ENCODE measurements at regions not wholly inside any gene's neighbourhood (a gene's known extent, or its start where the extent isn't known, plus 50 kb on each side); places are given as distances from the start of the nearest gene placed in this dataset.
"Not testable (repeated sequence)": the region's sequence is repeated elsewhere in the genome, so short reads cannot be mapped to it uniquely, and the experiment has no call there.

- Mint-ChIP-seq H3K36me3 (ENCODE audit: low read depth) (no peaks in the 10 kb centered on the region), H3K9me3 (no peaks in the 10 kb centered on the region), H3K4me1 (ENCODE audit: low read depth) (peaks cover 3% of the 10 kb centered on the region), H3K27ac (no peak overlapping the region), H3K27me3 (ENCODE audit: low read depth) (no peaks in the 10 kb centered on the region), H3K4me3 (no peak overlapping the region)
- DNase-seq (ENCODE audit: low spot score): no peak
Measured at GRCh38 chr20:50434653-50435396, 75.4 kb upstream of the PTPN1 start.

DNA sequence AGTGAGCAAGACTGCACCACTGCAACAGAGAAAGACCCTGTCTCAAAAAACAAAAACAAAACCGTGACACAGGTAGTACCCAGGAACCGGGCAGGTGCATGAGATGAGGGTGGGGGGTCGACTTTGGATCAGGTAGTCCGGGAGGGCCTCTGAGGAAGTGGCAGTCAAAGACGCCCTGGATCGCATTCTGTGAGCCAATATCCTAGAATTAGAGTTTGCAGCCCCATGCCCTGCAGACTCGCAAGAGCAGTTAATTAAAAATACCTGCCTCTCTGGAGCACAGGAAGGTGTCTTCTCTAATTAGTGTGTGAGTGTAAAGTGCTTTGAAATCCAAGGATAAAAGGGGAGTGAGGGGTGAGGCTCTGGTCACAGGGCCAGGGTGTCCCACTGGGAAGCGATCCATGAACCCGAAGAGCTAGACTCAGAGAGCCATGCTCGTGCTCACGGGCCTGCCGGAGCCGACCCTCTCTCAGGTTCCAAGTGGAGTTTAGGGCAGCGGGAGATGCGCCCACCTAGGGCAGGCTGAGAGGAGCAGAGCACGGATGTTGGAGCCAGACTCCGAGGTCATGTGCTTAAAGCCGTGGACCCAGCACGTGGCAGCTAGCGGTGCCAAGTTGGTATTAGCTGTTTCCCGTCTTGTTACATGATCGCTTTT, 74.7 kb upstream of the PTPN1 start:
- Mint-ChIP-seq H3K4me1 (ENCODE audit: low read depth) (peaks cover 7% of the 10 kb centered on the region), H3K36me3 (ENCODE audit: low read depth) (no peaks in the 10 kb centered on the region), H3K9me3 (no peaks in the 10 kb centered on the region), H3K27me3 (ENCODE audit: low read depth) (no peaks in the 10 kb centered on the region), H3K4me3 (no peak overlapping the region), H3K27ac (no peak overlapping the region)
- no peak for DNase-seq (ENCODE audit: low spot score)

DNA sequence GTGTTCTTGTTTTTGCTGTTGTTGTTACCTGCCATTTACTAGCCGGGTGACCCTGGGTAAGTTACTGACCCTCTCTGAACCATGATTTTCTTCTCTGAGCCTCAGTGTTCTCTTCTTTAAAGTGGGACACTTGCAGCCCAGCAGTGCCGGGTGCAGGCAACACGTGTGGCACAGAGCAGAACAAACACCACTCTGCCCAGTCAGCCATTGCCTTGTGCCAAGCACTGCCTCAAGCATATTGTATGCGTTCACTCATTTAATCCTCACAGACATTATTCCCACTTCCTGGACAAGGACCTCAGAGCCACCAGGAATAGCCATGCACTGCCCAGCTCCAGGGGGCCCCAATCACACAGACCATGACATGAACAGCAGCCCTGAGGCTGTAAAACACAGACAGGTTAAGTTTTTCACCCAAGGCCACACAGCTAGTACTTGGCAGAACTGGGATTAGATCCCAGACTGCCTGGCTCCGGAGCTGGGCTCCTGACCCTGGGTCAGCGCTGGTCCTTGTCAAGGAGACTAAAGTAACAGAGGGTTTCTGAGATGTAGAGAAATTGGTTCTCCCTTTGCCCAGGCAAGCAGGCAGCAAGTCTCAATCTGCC, 74.0 kb upstream of the PTPN1 start:
- DNase-seq (ENCODE audit: low spot score): no peak
- H3K36me3 Mint-ChIP-seq (ENCODE audit: low read depth): no peaks in the 10 kb centered on the region
- no peaks in the 10 kb centered on the region for H3K27me3 Mint-ChIP-seq (ENCODE audit: low read depth)
- peaks cover 13% of the 10 kb centered on the region for H3K4me1 Mint-ChIP-seq (ENCODE audit: low read depth)
- no peaks in the 10 kb centered on the region for H3K9me3 Mint-ChIP-seq
- H3K4me3 Mint-ChIP-seq: no peak overlapping the region
- H3K27ac Mint-ChIP-seq: no peak overlapping the region

DNA sequence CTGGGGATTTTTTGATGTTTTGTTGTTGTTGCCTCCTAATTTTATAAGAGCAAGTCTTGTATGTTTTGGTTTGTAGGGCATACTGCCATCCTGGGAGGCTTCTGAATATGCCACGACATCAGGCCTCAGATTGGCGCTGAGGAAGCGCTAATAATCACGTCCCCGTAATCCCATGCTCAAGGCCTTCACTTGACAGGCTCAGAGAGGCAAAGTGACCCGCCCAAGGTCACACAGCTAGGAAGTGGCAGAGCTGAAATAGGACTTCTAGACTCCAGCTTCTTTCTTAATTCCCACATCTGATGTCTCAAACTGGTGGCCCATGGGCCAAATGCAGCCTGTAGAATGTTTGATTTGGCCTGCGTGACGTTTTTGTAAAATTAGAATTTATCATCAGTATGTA, 73.5 kb upstream of the PTPN1 start:
- no peak overlapping the region for H3K4me3 Mint-ChIP-seq
- no peaks in the 10 kb centered on the region for H3K36me3 Mint-ChIP-seq (ENCODE audit: low read depth)
- no peaks in the 10 kb centered on the region for H3K27me3 Mint-ChIP-seq (ENCODE audit: low read depth)
- H3K4me1 Mint-ChIP-seq (ENCODE audit: low read depth): peaks cover 15% of the 10 kb centered on the region
- no peak overlapping the region for H3K27ac Mint-ChIP-seq
- no peaks in the 10 kb centered on the region for H3K9me3 Mint-ChIP-seq
- no peak for DNase-seq (ENCODE audit: low spot score)

DNA sequence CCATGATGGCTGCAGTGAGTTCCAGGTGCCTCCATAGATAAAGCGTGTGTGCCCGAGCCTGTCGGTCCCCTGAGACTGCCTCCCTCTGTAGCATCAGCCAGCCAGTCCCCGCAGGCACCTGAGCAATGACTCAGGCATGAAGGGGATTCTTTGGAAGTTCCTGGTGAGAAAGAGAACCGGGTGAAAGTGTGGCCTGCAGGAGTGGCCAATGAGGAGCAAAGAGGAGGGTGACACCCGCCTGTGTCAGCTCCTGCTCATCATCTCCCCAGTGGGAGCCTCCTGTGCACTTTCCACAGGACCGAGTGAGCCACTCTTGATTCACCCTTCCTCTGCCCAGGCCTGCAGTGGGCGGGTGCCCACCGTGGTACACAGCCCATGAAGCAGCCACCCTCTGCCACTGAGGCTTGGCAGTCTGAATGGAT, 71.2 kb upstream of the PTPN1 start:
- no peaks in the 10 kb centered on the region for H3K9me3 Mint-ChIP-seq
- H3K27ac Mint-ChIP-seq: no peak overlapping the region
- peaks cover 15% of the 10 kb centered on the region for H3K4me1 Mint-ChIP-seq (ENCODE audit: low read depth)
- DNase-seq (ENCODE audit: low spot score): peak; percentile 15
- no peaks in the 10 kb centered on the region for H3K36me3 Mint-ChIP-seq (ENCODE audit: low read depth)
- no peaks in the 10 kb centered on the region for H3K27me3 Mint-ChIP-seq (ENCODE audit: low read depth)
- no peak overlapping the region for H3K4me3 Mint-ChIP-seq

DNA sequence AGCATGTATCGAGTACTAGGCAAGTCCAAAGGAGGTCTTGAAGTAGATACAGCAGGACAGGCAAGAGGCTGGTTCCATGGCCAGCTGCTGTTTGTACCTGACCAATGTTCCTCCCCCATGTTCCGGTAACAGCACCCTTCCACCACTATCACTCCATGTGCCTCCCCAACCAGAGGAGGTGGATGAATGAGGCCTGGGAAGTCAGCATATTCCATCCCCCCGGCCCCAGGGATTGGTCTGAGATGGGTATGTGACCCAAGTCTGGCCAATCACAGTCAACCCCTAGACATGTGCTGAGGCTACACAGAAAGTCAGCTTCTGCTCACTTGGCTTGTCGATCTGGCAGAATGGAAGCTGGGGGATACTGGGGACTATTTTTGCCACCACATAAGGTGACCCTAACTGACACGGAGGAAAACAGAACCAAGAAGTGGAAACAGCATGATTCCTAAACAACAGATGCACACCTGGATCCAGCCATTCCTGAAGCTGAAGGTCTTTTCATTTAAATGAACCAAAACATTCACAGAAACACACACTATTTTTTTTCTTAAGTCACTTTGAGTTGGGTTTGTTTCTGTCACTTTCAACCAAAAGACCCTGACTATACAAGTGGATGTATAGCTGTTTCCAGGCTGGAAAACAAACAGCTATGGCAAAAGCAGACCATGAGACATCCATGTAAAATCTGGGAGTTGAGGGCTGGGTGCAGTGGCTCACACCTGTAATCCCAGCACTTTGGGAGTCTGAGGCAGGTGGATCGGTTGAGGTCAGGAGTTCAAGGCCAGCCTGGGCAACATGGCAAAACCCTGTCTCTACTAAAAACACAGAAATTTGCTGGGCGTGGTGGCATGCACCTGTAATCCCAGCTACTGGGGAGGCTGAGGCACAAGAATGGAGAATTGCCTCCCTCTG, 70.4 kb upstream of the PTPN1 start:
- H3K27ac Mint-ChIP-seq: no peak overlapping the region
- no peaks in the 10 kb centered on the region for H3K9me3 Mint-ChIP-seq
- H3K27me3 Mint-ChIP-seq (ENCODE audit: low read depth): no peaks in the 10 kb centered on the region
- DNase-seq (ENCODE audit: low spot score): no peak
- H3K4me1 Mint-ChIP-seq (ENCODE audit: low read depth): peaks cover 15% of the 10 kb centered on the region
- no peak overlapping the region for H3K4me3 Mint-ChIP-seq
- H3K36me3 Mint-ChIP-seq (ENCODE audit: low read depth): no peaks in the 10 kb centered on the region

DNA sequence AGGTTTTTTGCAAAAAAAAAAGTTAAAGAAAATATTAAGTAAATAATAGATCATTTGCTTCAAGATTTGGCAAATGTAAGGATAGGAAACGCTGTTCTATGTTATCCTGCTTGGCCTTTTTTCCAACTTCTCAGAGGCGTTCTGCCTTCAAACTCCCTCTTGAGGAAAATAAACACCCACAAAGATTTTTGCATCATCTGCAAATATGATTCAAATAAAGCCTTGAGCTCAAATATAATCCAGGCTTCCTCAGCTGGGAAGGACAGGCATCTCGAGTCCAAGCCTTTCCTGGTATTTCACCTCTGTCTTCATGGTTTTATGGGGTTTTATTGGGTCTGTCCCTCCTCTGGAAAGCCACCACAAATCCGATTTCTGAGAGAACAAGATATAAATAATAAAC, 67.7 kb upstream of the PTPN1 start:
- no peaks in the 10 kb centered on the region for H3K36me3 Mint-ChIP-seq (ENCODE audit: low read depth)
- peaks cover 3% of the 10 kb centered on the region for H3K27me3 Mint-ChIP-seq (ENCODE audit: low read depth)
- H3K4me3 Mint-ChIP-seq: no peak overlapping the region
- no peak for DNase-seq (ENCODE audit: low spot score)
- no peaks in the 10 kb centered on the region for H3K9me3 Mint-ChIP-seq
- no peak overlapping the region for H3K27ac Mint-ChIP-seq
- peaks cover 15% of the 10 kb centered on the region for H3K4me1 Mint-ChIP-seq (ENCODE audit: low read depth)

- Mint-ChIP-seq H3K27ac (no peak overlapping the region), H3K27me3 (ENCODE audit: low read depth) (peaks cover 6% of the 10 kb centered on the region), H3K4me1 (ENCODE audit: low read depth) (peaks cover 13% of the 10 kb centered on the region), H3K4me3 (no peak overlapping the region), H3K36me3 (ENCODE audit: low read depth) (no peaks in the 10 kb centered on the region), H3K9me3 (no peaks in the 10 kb centered on the region)
- no peak for DNase-seq (ENCODE audit: low spot score)
Measured at GRCh38 chr20:50445354-50446151, 64.6 kb upstream of the PTPN1 start.

DNA sequence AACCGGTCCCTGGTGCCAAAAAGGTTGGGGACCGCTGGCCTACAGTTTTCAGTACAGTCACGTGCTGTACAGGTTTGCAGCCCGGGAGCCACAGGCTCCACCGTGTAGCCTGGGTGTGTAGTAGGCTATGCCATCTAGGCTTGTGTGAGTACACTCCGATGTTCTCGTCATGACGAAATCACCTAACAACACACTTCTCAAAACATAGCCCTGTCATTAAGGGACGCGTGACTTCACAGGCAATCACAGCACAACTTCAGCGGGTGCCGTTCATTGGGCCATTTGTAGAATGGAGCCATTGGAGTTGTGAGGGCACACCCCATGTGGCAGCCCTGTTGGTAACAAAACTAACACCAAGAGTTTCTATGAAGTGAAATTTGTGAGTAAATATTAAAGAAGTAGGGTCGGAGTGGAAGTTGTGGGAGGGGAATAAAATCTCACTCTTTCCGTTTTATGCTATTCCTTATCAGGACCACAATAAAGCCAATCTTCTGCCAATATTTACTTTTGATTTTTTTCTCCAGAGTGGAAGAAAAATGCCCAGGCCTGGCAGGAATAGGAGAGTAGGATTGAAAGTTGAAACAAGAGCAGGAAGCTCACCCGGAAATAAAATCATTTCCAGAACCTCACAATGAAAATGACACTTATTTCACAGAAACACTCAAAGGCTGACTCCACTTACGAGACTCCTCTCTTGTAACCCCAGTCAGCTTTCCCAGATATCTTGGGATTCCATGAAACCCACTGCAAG, 63.7 kb upstream of the PTPN1 start:
- no peak overlapping the region for H3K4me3 Mint-ChIP-seq
- peaks cover 12% of the 10 kb centered on the region for H3K27me3 Mint-ChIP-seq (ENCODE audit: low read depth)

GRCh38 chr20:50447102-50447804, 62.9 kb upstream of the PTPN1 start:
- Mint-ChIP-seq H3K9me3 (no peaks in the 10 kb centered on the region), H3K4me3 (no peak overlapping the region), H3K27ac (no peak overlapping the region), H3K36me3 (ENCODE audit: low read depth) (no peaks in the 10 kb centered on the region), H3K4me1 (ENCODE audit: low read depth) (peaks cover 17% of the 10 kb centered on the region), H3K27me3 (ENCODE audit: low read depth) (peaks cover 16% of the 10 kb centered on the region)
- DNase-seq (ENCODE audit: low spot score): no peak

More for the DNA sequence above, 63.7 kb upstream of the PTPN1 start:
- Mint-ChIP-seq H3K9me3 (no peaks in the 10 kb centered on the region), H3K4me1 (ENCODE audit: low read depth) (peaks cover 13% of the 10 kb centered on the region), H3K27ac (no peak overlapping the region), H3K36me3 (ENCODE audit: low read depth) (no peaks in the 10 kb centered on the region)
- no peak for DNase-seq (ENCODE audit: low spot score)

- Mint-ChIP-seq H3K4me1 (ENCODE audit: low read depth) (peaks cover 17% of the 10 kb centered on the region), H3K4me3 (no peak overlapping the region), H3K27me3 (ENCODE audit: low read depth) (peaks cover 16% of the 10 kb centered on the region), H3K36me3 (ENCODE audit: low read depth) (no peaks in the 10 kb centered on the region), H3K9me3 (no peaks in the 10 kb centered on the region), H3K27ac (no peak overlapping the region)
- DNase-seq (ENCODE audit: low spot score): no peak
Measured at GRCh38 chr20:50447817-50448216, 62.4 kb upstream of the PTPN1 start.

DNA sequence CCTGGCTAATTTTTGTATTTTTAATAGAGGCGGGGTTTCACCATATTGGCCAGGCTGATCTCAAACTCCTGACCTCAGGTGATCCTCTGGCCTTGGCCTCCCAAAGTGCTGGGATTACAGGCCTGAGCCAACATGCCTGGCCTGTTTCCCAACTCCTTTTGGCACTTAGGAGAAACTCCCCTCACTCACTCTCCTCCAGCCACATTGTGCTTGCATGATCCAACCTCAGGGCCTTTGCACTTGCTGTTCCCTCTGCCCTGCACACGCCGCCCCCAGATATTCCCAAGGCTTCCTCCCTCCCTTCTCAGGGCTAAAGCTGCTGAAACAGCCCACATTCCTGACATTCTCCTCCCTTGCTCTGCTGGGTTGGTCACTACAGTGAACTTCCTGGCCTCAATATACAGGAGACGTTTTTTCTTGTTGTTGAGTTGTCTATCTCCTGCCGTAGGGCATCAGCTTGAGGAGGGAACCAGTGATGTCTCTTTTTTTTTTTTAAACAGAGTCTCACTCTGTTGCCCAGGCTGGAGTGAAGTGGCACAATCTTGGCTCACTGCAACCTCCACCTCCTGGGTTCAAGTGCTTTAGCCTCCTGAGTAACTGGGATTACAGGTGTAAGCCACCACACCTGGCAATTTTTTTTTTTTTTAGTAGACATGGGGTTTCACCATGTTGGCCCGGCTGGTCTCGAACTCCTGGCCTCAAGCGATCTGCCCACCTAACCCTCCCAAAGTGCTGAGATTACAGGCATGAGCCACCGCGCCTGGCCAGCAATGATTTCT, 61.4 kb upstream of the PTPN1 start:
- not testable (repeated sequence) for H3K36me3 Mint-ChIP-seq (ENCODE audit: low read depth); H3K27ac Mint-ChIP-seq; H3K9me3 Mint-ChIP-seq; H3K4me3 Mint-ChIP-seq; DNase-seq (ENCODE audit: low spot score)
- H3K27me3 Mint-ChIP-seq (ENCODE audit: low read depth): peaks cover 20% of the 10 kb centered on the region
- H3K4me1 Mint-ChIP-seq (ENCODE audit: low read depth): peaks cover 17% of the 10 kb centered on the region
